ENCODE measurements at regions not wholly inside any gene's neighbourhood (a gene's known extent, or its start where the extent isn't known, plus 50 kb on each side); places are given as distances from the start of the nearest gene placed in this dataset.

DNA sequence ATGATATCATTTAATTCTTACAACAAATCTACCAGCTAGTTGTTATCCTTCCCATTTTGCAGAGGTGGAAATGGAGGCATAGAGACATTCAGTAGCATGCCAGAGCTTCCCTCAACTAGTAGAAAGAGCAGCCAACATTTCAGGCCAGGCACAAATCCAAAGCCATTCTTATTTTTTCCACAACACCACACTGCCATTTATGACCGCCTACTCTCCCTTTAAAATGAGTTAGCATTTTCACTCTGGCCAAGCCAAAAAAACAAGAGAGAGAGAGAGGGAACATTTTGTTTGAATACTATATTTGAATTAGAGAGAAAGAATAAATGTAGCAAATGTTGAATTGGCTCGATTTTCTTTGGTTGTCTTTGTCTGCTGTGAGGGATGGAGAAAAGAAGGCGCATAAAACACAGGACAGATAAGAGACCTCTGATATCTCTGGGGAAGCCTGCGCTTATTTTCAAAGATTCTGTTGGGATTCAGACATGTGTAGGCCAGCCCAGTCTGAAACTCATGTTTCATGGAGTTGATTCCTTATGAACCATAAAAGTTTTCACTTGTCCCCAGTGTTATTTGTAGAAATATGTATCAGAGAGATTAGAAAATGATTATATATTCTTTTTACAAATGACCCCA is 265.7 kb downstream of the RAB28 start:
- 93% methylated on average over 2 of the region's 4 CpGs for WGBS (ENCODE audit: insufficient coverage, low lambda C conversion rate)
- Histone ChIP-seq H3K27ac (ENCODE audit: low read length) (no peak overlapping the region), H3K4me3 (ENCODE audit: low read length) (no peak overlapping the region), H3K27me3 (ENCODE audit: control insufficient read depth, insufficient read depth, low read length) (no peaks in the 10 kb centered on the region), H3K4me1 (ENCODE audit: control insufficient read depth, insufficient read depth, low read length) (no peaks in the 10 kb centered on the region), H3K36me3 (ENCODE audit: control insufficient read depth, insufficient read depth, low read length) (no peaks in the 10 kb centered on the region), H3K9me3 (ENCODE audit: control insufficient read depth, low read depth, low read length) (no peaks in the 10 kb centered on the region)
- DNase-seq: no peak

DNA sequence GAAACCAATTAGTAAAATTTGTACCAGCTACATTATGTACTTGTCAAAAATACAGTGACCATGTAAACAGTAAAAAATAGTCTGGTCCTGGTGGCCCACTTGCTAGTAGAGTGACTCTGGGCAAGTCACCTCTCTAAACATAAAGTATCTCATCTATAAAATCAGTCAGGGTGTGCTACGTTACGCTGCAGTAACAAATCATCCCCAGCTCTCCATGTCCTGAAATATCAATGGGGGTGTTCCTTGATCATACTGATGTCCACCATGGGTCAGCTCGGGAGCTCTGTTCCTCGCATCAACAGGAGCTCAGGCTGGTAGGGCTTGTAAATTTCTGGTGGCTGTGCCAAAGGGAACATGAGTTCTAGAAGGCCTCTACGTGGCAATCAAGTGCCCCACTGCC is 268.6 kb downstream of the RAB28 start:
- H3K9me3 ChIP-seq (ENCODE audit: control insufficient read depth, low read depth, low read length): no peaks in the 10 kb centered on the region
- no CpG with 5 or more reads among the region's 5 CpGs for WGBS (ENCODE audit: insufficient coverage, low lambda C conversion rate)
- H3K4me1 ChIP-seq (ENCODE audit: control insufficient read depth, insufficient read depth, low read length): no peaks in the 10 kb centered on the region
- no peaks in the 10 kb centered on the region for H3K36me3 ChIP-seq (ENCODE audit: control insufficient read depth, insufficient read depth, low read length)
- no peak overlapping the region for H3K27ac ChIP-seq (ENCODE audit: low read length)
- H3K4me3 ChIP-seq (ENCODE audit: low read length): no peak overlapping the region
- H3K27me3 ChIP-seq (ENCODE audit: control insufficient read depth, insufficient read depth, low read length): no peaks in the 10 kb centered on the region
- no peak for DNase-seq

GRCh38 chr4:13212936-13213335 is 271.2 kb downstream of the RAB28 start:
- Histone ChIP-seq H3K27me3 (ENCODE audit: control insufficient read depth, insufficient read depth, low read length) (no peaks in the 10 kb centered on the region), H3K4me3 (ENCODE audit: low read length) (no peak overlapping the region), H3K9me3 (ENCODE audit: control insufficient read depth, low read depth, low read length) (no peaks in the 10 kb centered on the region), H3K36me3 (ENCODE audit: control insufficient read depth, insufficient read depth, low read length) (no peaks in the 10 kb centered on the region), H3K27ac (ENCODE audit: low read length) (no peak overlapping the region), H3K4me1 (ENCODE audit: control insufficient read depth, insufficient read depth, low read length) (no peaks in the 10 kb centered on the region)
- DNase-seq: no peak
- no CpG with 5 or more reads among the region's 1 CpG for WGBS (ENCODE audit: insufficient coverage, low lambda C conversion rate)

DNA sequence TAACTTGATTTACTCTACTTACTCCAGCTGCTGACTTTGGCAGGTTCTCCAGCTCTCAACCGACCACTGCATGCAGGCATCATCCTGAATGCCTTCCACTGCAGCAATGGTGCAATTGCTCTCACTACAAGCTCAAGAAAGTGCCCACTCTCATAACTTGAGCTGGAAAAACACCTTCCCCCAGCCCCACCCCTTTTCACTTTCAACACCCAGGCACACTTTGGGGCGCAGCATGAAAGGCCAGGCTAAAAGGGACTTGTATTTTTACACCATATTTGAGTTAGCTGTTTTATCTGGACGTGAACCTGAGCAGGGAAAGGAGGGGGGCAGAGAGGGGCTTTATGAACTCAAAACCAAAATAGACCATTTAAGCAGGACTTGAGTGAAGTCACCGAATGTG is 274.5 kb downstream of the RAB28 start:
- DNase-seq: no peak
- Histone ChIP-seq H3K36me3 (ENCODE audit: control insufficient read depth, insufficient read depth, low read length) (no peaks in the 10 kb centered on the region), H3K4me3 (ENCODE audit: low read length) (no peak overlapping the region), H3K9me3 (ENCODE audit: control insufficient read depth, low read depth, low read length) (no peaks in the 10 kb centered on the region), H3K27ac (ENCODE audit: low read length) (no peak overlapping the region), H3K4me1 (ENCODE audit: control insufficient read depth, insufficient read depth, low read length) (no peaks in the 10 kb centered on the region), H3K27me3 (ENCODE audit: control insufficient read depth, insufficient read depth, low read length) (no peaks in the 10 kb centered on the region)
- no CpG with 5 or more reads among the region's 4 CpGs for WGBS (ENCODE audit: insufficient coverage, low lambda C conversion rate)

- no peak overlapping the region for H3K4me3 ChIP-seq (ENCODE audit: low read length)
- no peak for DNase-seq
- H3K36me3 ChIP-seq (ENCODE audit: control insufficient read depth, insufficient read depth, low read length): no peaks in the 10 kb centered on the region
- 100% methylated on average over 1 of the region's 3 CpGs for WGBS (ENCODE audit: insufficient coverage, low lambda C conversion rate)
- H3K4me1 ChIP-seq (ENCODE audit: control insufficient read depth, insufficient read depth, low read length): no peaks in the 10 kb centered on the region
- no peak overlapping the region for H3K27ac ChIP-seq (ENCODE audit: low read length)
- H3K9me3 ChIP-seq (ENCODE audit: control insufficient read depth, low read depth, low read length): no peaks in the 10 kb centered on the region
- H3K27me3 ChIP-seq (ENCODE audit: control insufficient read depth, insufficient read depth, low read length): no peaks in the 10 kb centered on the region
Measured at GRCh38 chr4:13208558-13209193, 275.5 kb downstream of the RAB28 start.

DNA sequence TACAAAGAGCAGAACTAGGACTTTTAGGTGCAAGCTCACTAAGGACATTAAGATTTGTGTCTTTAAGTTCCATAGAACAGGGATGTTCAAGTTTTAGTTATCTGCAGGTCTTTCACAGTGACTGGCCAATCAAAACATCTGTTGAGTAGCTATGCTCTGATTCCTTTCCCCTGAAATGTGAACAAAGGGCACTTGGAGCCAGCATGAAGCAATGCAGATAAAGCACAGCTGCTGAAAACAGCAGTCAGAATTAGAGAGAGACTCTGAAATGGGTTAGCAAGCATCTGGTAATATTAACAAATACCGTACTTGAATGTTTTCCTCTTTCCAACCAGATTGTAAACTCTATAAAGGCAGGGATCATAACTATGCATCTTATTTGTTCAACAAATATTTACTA is 276.9 kb downstream of the RAB28 start:
- H3K4me1 ChIP-seq (ENCODE audit: control insufficient read depth, insufficient read depth, low read length): no peaks in the 10 kb centered on the region
- no peak for DNase-seq
- H3K27me3 ChIP-seq (ENCODE audit: control insufficient read depth, insufficient read depth, low read length): no peaks in the 10 kb centered on the region
- H3K9me3 ChIP-seq (ENCODE audit: control insufficient read depth, low read depth, low read length): no peaks in the 10 kb centered on the region
- H3K4me3 ChIP-seq (ENCODE audit: low read length): no peak overlapping the region
- WGBS (ENCODE audit: insufficient coverage, low lambda C conversion rate): no CpG with 5 or more reads among the region's 1 CpG
- H3K27ac ChIP-seq (ENCODE audit: low read length): no peak overlapping the region
- no peaks in the 10 kb centered on the region for H3K36me3 ChIP-seq (ENCODE audit: control insufficient read depth, insufficient read depth, low read length)

DNA sequence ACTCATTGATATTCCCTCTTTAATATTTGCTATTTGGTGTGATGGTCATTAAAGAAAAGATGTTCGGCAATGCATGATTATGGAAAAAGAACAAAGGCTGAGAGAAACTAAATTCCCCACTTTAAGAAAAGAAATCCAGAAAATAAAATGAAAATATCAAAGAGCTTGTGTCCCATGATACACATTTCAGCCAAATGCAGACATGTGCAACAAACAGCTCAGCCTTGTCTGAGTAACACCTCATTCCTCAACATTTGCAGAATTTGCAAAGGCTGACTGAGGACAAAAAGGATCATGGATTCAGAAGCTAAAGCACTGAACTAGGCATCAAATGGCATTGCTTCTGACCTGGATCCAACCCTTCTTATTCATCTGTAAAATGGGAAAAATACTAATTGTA is 281.0 kb downstream of the RAB28 start:
- H3K27ac ChIP-seq (ENCODE audit: low read length): no peak overlapping the region
- no CpG with 5 or more reads among the region's 1 CpG for WGBS (ENCODE audit: insufficient coverage, low lambda C conversion rate)
- no peak overlapping the region for H3K4me3 ChIP-seq (ENCODE audit: low read length)
- H3K27me3 ChIP-seq (ENCODE audit: control insufficient read depth, insufficient read depth, low read length): no peaks in the 10 kb centered on the region
- H3K4me1 ChIP-seq (ENCODE audit: control insufficient read depth, insufficient read depth, low read length): no peaks in the 10 kb centered on the region
- H3K36me3 ChIP-seq (ENCODE audit: control insufficient read depth, insufficient read depth, low read length): no peaks in the 10 kb centered on the region
- H3K9me3 ChIP-seq (ENCODE audit: control insufficient read depth, low read depth, low read length): no peaks in the 10 kb centered on the region
- no peak for DNase-seq

- no peak overlapping the region for H3K4me3 ChIP-seq (ENCODE audit: low read length)
- H3K36me3 ChIP-seq (ENCODE audit: control insufficient read depth, insufficient read depth, low read length): no peaks in the 10 kb centered on the region
- DNase-seq: no peak
- no peaks in the 10 kb centered on the region for H3K4me1 ChIP-seq (ENCODE audit: control insufficient read depth, insufficient read depth, low read length)
- WGBS (ENCODE audit: insufficient coverage, low lambda C conversion rate): 100% methylated on average over 1 of the region's 1 CpG
- no peaks in the 10 kb centered on the region for H3K27me3 ChIP-seq (ENCODE audit: control insufficient read depth, insufficient read depth, low read length)
- no peak overlapping the region for H3K27ac ChIP-seq (ENCODE audit: low read length)
- H3K9me3 ChIP-seq (ENCODE audit: control insufficient read depth, low read depth, low read length): no peaks in the 10 kb centered on the region
Measured at GRCh38 chr4:13202701-13203100, 281.4 kb downstream of the RAB28 start.

DNA sequence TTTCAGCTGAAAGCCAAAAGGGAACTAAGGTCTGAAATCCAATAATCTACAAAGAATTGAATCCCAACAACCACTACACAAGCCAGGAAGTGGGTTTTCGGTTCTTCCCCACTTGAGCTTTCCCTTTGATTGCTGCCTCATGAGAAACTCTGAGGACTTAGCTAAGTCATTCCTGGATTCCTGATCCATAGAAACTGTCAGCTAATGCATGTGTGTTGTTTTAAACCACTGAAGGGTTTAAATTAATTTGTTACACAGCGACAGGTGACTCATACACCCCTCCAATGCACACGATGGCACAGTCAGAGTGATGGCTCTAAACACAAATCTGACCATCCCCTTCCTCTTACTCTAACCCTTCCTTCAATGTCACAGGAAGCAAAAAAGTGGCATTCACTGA is 282.9 kb downstream of the RAB28 start:
- no peaks in the 10 kb centered on the region for H3K36me3 ChIP-seq (ENCODE audit: control insufficient read depth, insufficient read depth, low read length)
- no CpG with 5 or more reads among the region's 3 CpGs for WGBS (ENCODE audit: insufficient coverage, low lambda C conversion rate)
- H3K9me3 ChIP-seq (ENCODE audit: control insufficient read depth, low read depth, low read length): no peaks in the 10 kb centered on the region

DNA sequence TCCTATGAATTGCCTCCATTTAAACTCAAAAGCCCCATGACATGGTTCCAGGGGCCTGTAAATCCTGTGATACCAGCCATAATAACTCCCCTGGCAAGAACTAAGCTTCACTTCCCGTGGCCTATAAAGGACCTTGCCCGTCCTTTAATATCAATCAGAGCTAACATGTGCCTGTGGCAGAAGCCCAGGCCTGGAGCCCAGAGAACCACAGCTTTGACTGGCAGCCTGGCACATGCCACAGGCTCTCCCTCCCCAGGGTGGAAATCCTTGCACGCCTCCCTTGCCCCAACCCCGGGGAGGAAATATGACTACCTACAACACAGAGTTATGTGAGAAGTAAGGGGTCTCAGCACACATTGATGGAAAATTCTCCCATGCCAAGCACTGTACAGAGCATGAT is 287.4 kb downstream of the RAB28 start:
- Histone ChIP-seq H3K36me3 (ENCODE audit: control insufficient read depth, insufficient read depth, low read length) (no peaks in the 10 kb centered on the region), H3K27ac (ENCODE audit: low read length) (no peak overlapping the region), H3K4me1 (ENCODE audit: control insufficient read depth, insufficient read depth, low read length) (no peaks in the 10 kb centered on the region), H3K9me3 (ENCODE audit: control insufficient read depth, low read depth, low read length) (peaks cover 2% of the 10 kb centered on the region), H3K27me3 (ENCODE audit: control insufficient read depth, insufficient read depth, low read length) (no peaks in the 10 kb centered on the region), H3K4me3 (ENCODE audit: low read length) (no peak overlapping the region)
- no peak for DNase-seq
- no CpG with 5 or more reads among the region's 4 CpGs for WGBS (ENCODE audit: insufficient coverage, low lambda C conversion rate)

More for the DNA sequence above, 282.9 kb downstream of the RAB28 start:
- no peaks in the 10 kb centered on the region for H3K27me3 ChIP-seq (ENCODE audit: control insufficient read depth, insufficient read depth, low read length)
- no peak overlapping the region for H3K27ac ChIP-seq (ENCODE audit: low read length)
- no peak for DNase-seq
- no peak overlapping the region for H3K4me3 ChIP-seq (ENCODE audit: low read length)
- H3K4me1 ChIP-seq (ENCODE audit: control insufficient read depth, insufficient read depth, low read length): no peaks in the 10 kb centered on the region

GRCh38 chr4:13193662-13194061 is 290.5 kb downstream of the RAB28 start:
- DNase-seq: no peak
- no peaks in the 10 kb centered on the region for H3K36me3 ChIP-seq (ENCODE audit: control insufficient read depth, insufficient read depth, low read length)
- no peak overlapping the region for H3K27ac ChIP-seq (ENCODE audit: low read length)
- peaks cover 2% of the 10 kb centered on the region for H3K9me3 ChIP-seq (ENCODE audit: control insufficient read depth, low read depth, low read length)
- no peak overlapping the region for H3K4me3 ChIP-seq (ENCODE audit: low read length)
- WGBS (ENCODE audit: insufficient coverage, low lambda C conversion rate): no CpG with 5 or more reads among the region's 7 CpGs
- no peaks in the 10 kb centered on the region for H3K27me3 ChIP-seq (ENCODE audit: control insufficient read depth, insufficient read depth, low read length)
- H3K4me1 ChIP-seq (ENCODE audit: control insufficient read depth, insufficient read depth, low read length): no peaks in the 10 kb centered on the region
